ENCODE measurements at regions not wholly inside any gene's neighbourhood (a gene's known extent, or its start where the extent isn't known, plus 50 kb on each side); places are given as distances from the start of the nearest gene placed in this dataset.

- no peak overlapping the region for H3K27ac ChIP-seq (ENCODE audit: control insufficient read depth, insufficient read depth)
- no peaks in the 10 kb centered on the region for H3K27me3 ChIP-seq (replicated peaks in 1 of 2; ENCODE audit: control insufficient read depth in 2 of 2, insufficient read depth in 2 of 2, low read length in 1 of 2)
- in situ Hi-C loops (cut with MboI): no loop called here
- ChIA-PET SMC1A (ENCODE audit: uncharacterized antibody, unreplicated experiment) (interaction anchor here (2.6 kb wide), 1 partner anchor 13 kb away, joined by 13 read pairs; no protein-coding TSS in a partner anchor), RAD21 (ENCODE audit: unreplicated experiment) (interaction anchor here (1.6 kb wide), 1 partner anchor 175 kb away, joined by 4 read pairs; no protein-coding TSS in a partner anchor), CTCF (interaction anchor here (1.3 kb wide), 1 partner anchor 36 kb away, joined by 3 read pairs; no protein-coding TSS in a partner anchor), POLR2A (no interaction called here)
- TF ChIP-seq ZNF687 (IDR thresholded peaks at IDR 0.05) (no peak), TCF12 (IDR thresholded peaks at IDR 0.05; ENCODE audit: low read depth, low read length) (no peak), CBX3 (IDR thresholded peaks at IDR 0.05; ENCODE audit: borderline replicate concordance, low read depth) (no peak), GATAD2B (conservative IDR thresholded peaks at IDR 0.05; ENCODE audit: low read depth) (no peak), SMAD5 (IDR thresholded peaks at IDR 0.05; ENCODE audit: low read depth) (no peak)
- ATAC-seq: no peak
- H3K79me2 ChIP-seq (ENCODE audit: control insufficient read depth, insufficient read depth, low read length): no peaks in the 10 kb centered on the region
- no peaks in the 10 kb centered on the region for H3K9me3 ChIP-seq (replicated peaks; ENCODE audit: control insufficient read depth, insufficient read depth, low read length)
- no peaks in the 10 kb centered on the region for H3K4me1 ChIP-seq (ENCODE audit: control insufficient read depth, insufficient read depth, low read length)
- no peak overlapping the region for H3K9ac ChIP-seq (ENCODE audit: control insufficient read depth, insufficient read depth, low read length)
- H4K20me1 ChIP-seq (ENCODE audit: control insufficient read depth, insufficient read depth): no peaks in the 10 kb centered on the region
- no peak overlapping the region for H3K4me2 ChIP-seq (ENCODE audit: control insufficient read depth, insufficient read depth)
- BruUV-seq (replicated peaks): no TSS peak
- DNase-seq (ENCODE audit: low read depth, low spot score): no peak
- intact Hi-C loops (cut with micrococcal nuclease; ENCODE audit: unreplicated experiment): no loop called here
- H3K36me3 ChIP-seq (ENCODE audit: control insufficient read depth in 2 of 2, insufficient read depth in 2 of 2, low read length in 1 of 2): no peaks in the 10 kb centered on the region
- no peak overlapping the region for H3K4me3 ChIP-seq
- FAIRE-seq: no peak
- no peak overlapping the region for H2AFZ ChIP-seq (ENCODE audit: control insufficient read depth, low read depth, low read length)
Observed at GRCh38 chr1:82399093-82399492, 598.4 kb downstream of the ADGRL2 start.
